ENCODE measurements at regions not wholly inside any gene's neighbourhood (a gene's known extent, or its start where the extent isn't known, plus 50 kb on each side); places are given as distances from the start of the nearest gene placed in this dataset.

- no peak for DNase-seq
Observed at GRCh38 chr10:24041834-24042233, 167.1 kb upstream of the KIAA1217 start.

- no peak for DNase-seq
Observed at GRCh38 chr10:24042884-24043283, 166.1 kb upstream of the KIAA1217 start.

DNA sequence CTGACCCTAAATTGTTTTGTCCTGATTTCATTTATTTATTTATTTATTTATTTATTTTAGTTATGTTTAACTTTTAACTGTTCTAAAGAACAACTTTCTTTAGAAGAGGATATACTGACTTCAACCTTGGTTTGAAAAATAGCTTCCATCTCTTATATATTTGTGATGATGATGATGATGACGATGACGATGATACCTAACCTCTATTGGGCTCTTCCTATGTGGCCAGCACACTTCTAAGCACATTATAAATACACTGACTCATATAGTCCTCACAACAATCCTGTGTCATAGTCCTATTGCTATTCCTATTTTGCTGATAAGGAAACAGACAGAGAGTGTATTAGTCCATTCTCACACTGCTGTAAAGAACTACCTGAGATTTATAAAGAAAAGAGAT lies 162.9 kb upstream of the KIAA1217 start:
- no peak for DNase-seq

DNA sequence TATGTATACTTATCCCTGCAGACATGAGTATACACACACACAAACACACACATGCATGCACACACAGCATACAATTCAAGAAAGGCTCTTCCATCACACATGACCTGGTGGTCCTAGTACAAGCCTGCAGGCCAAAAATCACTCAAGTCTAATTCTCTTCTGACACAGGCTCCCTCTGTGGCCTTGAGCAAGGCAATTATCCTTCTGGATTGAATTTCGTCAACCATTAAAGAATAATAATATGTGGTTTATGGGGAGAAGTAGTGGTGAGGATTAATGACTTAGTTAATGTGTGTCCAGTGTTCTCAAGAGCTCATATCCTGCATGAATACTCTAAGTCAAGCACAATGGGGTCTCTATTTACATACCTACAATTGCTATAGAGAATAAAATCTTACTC lies 161.8 kb upstream of the KIAA1217 start:
- no peak for DNase-seq

DNA sequence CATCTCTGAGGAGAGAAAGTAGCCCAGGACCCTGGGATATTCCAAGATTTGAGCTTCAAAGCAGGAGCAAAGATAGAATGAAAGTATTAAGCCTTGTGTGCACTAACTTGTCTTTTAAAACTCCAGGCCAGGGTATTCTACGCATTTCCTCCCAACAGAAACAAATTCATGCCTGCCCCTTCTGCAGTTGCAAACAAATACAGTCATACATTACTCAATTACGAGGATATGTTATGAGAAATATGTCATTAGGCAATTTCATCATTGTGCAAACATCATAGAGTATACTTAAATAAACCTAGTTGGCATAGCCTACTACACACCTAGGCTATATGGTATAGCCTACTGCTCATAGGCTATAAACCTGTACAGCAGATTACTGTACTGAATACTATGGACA lies 154.5 kb upstream of the KIAA1217 start:
- no peak for DNase-seq

DNA sequence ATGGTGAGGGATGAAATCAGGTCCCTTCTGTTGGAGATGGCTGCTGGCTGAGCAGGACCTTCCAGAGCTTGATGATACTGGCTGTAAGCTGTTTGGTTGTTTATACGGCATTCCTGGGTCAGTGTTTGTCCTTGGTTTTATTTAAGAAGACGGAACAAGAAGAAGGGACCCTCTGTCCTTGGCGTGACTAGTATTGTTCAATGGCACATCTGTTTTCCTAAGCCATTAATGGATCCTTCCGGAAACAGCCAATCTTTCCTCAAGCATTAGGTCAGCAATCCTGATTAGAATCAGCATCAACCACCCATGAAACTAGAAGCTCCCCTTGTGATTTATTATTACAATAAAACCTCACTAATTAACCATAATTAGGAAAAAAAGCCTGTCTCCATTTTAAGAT lies 128.7 kb upstream of the KIAA1217 start:
- no peak for DNase-seq

GRCh38 chr10:24086296-24087086 lies 122.4 kb upstream of the KIAA1217 start:
- no peak for DNase-seq

- DNase-seq = no peak
Observed at GRCh38 chr10:24091256-24091655, 117.7 kb upstream of the KIAA1217 start.

DNA sequence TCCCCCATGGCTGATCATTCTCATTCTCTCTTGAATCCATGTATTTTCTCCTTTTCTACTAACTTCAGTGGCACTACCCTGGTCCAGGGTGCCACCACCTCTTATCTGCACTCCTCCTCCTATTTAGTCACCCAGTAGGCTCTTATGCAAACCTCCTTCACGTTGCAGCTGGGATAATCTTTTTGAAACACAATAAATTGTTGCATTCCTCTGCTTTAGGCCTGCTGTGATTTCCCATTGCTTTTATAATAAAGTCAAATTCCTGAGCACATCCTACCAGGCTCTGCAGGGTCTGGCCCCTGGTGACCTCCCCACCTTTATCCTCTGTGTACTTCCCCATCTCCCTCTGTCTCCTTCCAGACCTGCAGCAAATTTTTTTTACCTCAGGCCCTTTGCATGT lies 112.7 kb upstream of the KIAA1217 start:
- no peak for DNase-seq

DNA sequence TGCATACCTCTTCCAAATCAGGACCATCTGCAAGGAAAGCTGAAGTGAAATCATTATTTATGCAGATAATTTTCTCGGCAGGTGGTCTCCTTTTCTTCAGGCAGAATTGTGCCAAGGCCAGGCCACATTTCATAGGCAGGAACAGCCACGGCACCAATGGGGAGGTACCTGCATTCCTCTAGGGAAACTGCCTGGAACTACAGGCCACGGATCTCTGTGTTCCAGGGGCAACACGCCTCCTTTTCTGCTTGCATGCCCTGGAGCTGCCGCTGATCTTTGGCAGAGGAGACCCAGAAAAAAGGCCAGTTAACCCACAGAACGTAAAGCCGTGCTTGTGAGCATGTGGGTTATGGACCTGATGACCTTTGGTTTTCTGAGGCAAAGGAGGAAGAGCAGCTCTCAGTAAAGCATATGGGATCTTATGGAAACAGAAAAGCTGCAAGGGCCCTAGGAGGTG lies 111.2 kb upstream of the KIAA1217 start:
- peak; percentile 60 for DNase-seq

DNA sequence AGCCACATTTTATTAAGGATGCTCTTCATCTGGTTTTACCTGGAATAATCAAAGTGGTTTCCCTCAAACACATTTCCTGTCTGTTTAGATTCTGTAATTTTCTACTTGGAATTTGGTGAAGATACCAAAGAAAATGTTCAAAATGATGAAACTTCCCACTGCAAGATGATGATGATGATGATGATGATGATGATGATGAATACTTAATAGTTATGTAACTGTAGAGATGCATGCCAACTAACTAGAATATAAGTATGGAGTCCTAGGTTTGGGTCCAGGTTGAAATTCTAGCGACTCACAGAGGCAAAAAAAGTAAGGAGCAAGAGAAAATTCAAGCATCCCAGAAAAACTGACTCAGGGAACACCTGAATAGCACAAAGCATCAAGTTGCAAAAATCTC lies 104.0 kb upstream of the KIAA1217 start:
- DNase-seq = no peak

- no peak for DNase-seq
Observed at GRCh38 chr10:24113901-24114300, 95.0 kb upstream of the KIAA1217 start.

- DNase-seq = peak; percentile 93
Observed at GRCh38 chr10:24114556-24114955, 94.4 kb upstream of the KIAA1217 start.

DNA sequence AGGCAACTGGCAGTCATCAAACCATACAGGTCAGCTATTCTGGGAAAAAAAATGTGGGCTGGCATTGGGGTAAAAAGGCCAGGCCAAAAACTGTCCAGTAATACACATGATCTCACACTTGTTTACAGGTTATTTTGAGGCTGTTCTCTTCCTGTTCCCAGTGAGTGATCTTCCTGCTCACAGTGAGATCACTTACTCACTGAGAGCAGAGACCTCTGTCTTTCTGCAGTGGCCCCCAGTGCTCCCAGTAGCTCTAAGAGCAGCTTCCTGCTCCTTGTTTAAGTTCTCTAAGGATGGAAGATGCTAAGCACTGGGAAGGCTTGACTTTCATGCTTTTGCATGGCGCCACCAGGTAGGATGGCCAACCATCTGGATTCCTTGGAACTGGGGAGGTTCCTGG lies 93.5 kb upstream of the KIAA1217 start:
- DNase-seq = no peak

GRCh38 chr10:24118246-24118645 lies 90.7 kb upstream of the KIAA1217 start:
- peak; percentile 65 for DNase-seq

GRCh38 chr10:24119896-24120295 lies 89.0 kb upstream of the KIAA1217 start:
- DNase-seq = peak; percentile 88

DNA sequence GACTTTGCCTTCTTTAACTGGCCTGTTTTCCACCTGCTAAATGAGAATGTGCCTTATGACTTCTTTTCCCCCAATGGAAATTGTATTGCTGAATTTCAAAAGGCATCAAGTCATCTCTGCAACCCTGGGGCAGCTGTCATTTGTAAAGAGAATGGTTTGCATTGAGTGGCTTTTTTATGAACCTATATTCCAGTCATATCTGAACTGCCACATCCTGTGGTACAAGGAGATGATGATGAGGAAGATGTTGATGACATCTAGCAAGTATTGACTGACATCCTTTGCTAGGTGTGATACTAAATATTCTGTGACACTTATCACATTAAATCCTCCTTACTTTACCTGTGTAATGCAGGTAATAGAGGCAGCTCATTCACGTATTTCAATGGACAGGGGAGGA lies 88.3 kb upstream of the KIAA1217 start:
- peak; percentile 29 for DNase-seq

- DNase-seq = no peak
Observed at GRCh38 chr10:24127516-24127915, 81.4 kb upstream of the KIAA1217 start.

GRCh38 chr10:24128066-24128730 lies 80.7 kb upstream of the KIAA1217 start:
- DNase-seq = peak; percentile 5

- no peak for DNase-seq
Observed at GRCh38 chr10:24132741-24133140, 76.2 kb upstream of the KIAA1217 start.

DNA sequence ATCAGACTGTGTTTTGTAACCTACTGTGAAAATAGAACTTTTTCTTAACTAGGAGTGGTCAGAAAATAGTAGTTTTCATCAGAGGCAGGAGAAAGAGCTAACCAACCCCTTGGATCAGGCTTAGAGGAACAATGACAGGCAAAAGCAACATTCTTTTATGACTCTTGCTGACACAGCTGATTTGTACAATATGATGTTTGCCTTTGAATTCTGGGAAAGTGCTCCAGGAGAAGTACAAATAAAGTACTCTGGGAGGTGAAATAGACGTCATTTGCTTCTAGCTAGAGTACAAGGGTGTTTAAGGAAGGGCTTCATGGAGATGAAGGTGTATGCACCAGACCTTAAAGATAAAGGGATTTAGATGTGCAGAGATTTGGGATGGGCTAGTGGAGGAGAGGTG lies 75.1 kb upstream of the KIAA1217 start:
- no peak for DNase-seq

- no peak for DNase-seq
Observed at GRCh38 chr10:24136070-24136469, 72.9 kb upstream of the KIAA1217 start.

GRCh38 chr10:24147321-24147720 lies 61.6 kb upstream of the KIAA1217 start:
- DNase-seq = no peak

- no peak for DNase-seq
Observed at GRCh38 chr10:24149640-24150039, 59.3 kb upstream of the KIAA1217 start.

DNA sequence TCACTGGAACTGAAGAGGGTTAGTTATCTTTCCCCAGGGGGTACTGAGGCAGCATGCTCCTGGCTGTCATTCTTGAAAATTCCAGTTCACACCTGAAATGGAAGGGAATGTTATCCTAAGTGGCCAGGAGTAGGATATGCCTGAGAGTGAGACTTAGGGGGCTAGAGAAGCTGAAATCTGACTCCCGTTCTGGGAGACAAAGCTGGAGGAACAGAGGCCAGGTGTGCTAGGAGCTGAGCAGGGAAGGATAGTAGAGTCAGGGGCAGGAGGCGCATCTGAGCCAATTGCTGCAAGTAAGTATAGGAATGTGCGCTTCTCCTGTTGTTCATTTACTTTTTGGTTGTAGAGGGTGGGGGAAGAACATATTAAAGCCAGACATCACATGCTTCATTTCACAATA lies 58.1 kb upstream of the KIAA1217 start:
- DNase-seq = peak; percentile 20
